ENCODE measurements at regions not wholly inside any gene's neighbourhood (a gene's known extent, or its start where the extent isn't known, plus 50 kb on each side); places are given as distances from the start of the nearest gene placed in this dataset.
"Not testable (repeated sequence)": the region's sequence is repeated elsewhere in the genome, so short reads cannot be mapped to it uniquely, and the experiment has no call there.

GRCh38 chr6:19603721-19604120, 233.4 kb upstream of the ID4 start:
- Mint-ChIP-seq H3K36me3 (ENCODE audit: low read depth) (no peaks in the 10 kb centered on the region), H3K9me3 (peaks cover 4% of the 10 kb centered on the region), H3K4me3 (no peak overlapping the region), H3K27me3 (no peaks in the 10 kb centered on the region), H3K4me1 (ENCODE audit: low read depth) (no peaks in the 10 kb centered on the region), H3K27ac (no peak overlapping the region)
- no peak for DNase-seq

DNA sequence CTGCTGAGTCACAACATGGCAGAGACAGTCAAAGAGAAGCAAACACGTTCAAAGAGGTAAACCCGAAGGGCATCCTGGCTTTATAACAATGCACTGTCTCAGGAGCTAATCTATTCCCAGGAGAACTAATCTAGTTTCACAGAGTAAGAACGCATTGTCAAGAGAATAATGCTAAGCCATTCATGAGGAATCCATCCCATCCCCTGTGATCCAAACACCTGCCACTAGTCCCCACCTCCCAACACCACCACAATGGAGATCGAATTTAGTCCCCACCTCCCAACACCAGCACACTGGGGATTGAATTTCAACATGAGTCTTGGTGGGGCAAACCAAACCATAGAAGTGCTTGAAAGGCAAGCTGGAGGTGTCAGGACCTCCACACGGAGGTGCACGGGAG, 231.5 kb upstream of the ID4 start:
- H3K27me3 Mint-ChIP-seq, result no peaks in the 10 kb centered on the region
- H3K9me3 Mint-ChIP-seq, result peaks cover 4% of the 10 kb centered on the region
- no peaks in the 10 kb centered on the region for H3K36me3 Mint-ChIP-seq (ENCODE audit: low read depth)
- DNase-seq, result no peak
- H3K4me1 Mint-ChIP-seq (ENCODE audit: low read depth), result no peaks in the 10 kb centered on the region
- no peak overlapping the region for H3K4me3 Mint-ChIP-seq
- no peak overlapping the region for H3K27ac Mint-ChIP-seq

DNA sequence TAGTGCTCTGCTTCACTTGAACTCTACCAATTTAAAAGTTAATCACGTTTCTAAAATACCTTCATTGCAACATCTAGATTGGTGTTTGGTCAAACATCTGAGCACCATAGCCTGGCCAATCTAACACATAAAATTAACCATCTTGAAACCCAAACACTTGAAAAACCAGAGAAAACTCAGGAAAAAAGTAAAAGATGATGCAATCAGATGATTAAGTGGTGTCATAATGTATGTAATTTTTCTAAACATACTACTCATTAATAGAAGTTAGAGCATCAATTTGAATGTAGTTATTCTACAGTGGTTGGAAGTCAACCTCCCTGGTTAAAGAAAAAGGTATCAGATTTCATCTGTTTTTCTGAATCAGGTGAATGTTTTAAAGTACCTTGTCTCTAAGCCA, 228.6 kb upstream of the ID4 start:
- Mint-ChIP-seq H3K27me3 (no peaks in the 10 kb centered on the region), H3K4me1 (ENCODE audit: low read depth) (no peaks in the 10 kb centered on the region), H3K27ac (no peak overlapping the region), H3K36me3 (ENCODE audit: low read depth) (no peaks in the 10 kb centered on the region), H3K9me3 (peaks cover 9% of the 10 kb centered on the region), H3K4me3 (no peak overlapping the region)
- DNase-seq, result no peak

DNA sequence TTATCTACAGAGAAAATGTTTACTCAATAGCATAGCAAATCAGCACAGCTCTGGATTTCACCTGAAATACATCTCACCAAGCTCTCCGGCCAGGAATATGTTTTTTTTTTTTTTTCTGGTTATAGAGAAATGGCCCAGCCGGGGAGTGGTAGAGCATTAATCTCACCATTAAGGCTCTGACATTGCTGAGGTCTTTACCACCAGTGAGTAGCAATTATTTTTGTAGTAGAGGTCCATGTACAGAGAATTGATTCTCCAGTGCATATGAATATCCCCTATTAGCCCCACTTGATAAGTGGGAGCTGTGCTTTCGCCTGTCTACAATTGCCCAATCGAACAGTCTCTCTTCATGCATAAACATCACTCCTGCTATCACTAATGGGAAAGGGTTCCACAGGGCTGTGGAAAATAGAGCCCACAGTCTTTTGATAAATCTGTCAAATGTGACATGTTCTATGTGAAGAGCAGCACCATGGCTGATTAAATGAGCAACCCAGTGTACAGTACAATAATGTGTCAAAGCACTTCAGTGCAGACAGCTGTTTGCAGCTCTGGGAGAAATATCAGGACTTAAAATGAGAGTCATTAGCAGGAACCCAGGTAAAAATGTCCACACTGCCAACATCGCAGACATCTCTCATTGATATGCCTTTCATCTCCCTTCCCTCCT, 227.1 kb upstream of the ID4 start:
- Mint-ChIP-seq H3K4me1 (ENCODE audit: low read depth) (no peaks in the 10 kb centered on the region), H3K27me3 (no peaks in the 10 kb centered on the region), H3K27ac (no peak overlapping the region), H3K4me3 (no peak overlapping the region), H3K36me3 (ENCODE audit: low read depth) (no peaks in the 10 kb centered on the region), H3K9me3 (peaks cover 5% of the 10 kb centered on the region)
- DNase-seq, result no peak

GRCh38 chr6:19612672-19613466, 224.3 kb upstream of the ID4 start:
- not testable (repeated sequence) for DNase-seq; H3K27me3 Mint-ChIP-seq; H3K36me3 Mint-ChIP-seq (ENCODE audit: low read depth); H3K27ac Mint-ChIP-seq; H3K4me1 Mint-ChIP-seq (ENCODE audit: low read depth); H3K4me3 Mint-ChIP-seq
- peaks cover 17% of the 10 kb centered on the region for H3K9me3 Mint-ChIP-seq

GRCh38 chr6:19613678-19614077, 223.5 kb upstream of the ID4 start:
- no peak overlapping the region for H3K4me3 Mint-ChIP-seq
- H3K9me3 Mint-ChIP-seq, result peaks cover 17% of the 10 kb centered on the region
- H3K36me3 Mint-ChIP-seq (ENCODE audit: low read depth), result no peaks in the 10 kb centered on the region
- DNase-seq, result no peak
- H3K27ac Mint-ChIP-seq, result no peak overlapping the region
- H3K4me1 Mint-ChIP-seq (ENCODE audit: low read depth), result no peaks in the 10 kb centered on the region
- no peaks in the 10 kb centered on the region for H3K27me3 Mint-ChIP-seq

DNA sequence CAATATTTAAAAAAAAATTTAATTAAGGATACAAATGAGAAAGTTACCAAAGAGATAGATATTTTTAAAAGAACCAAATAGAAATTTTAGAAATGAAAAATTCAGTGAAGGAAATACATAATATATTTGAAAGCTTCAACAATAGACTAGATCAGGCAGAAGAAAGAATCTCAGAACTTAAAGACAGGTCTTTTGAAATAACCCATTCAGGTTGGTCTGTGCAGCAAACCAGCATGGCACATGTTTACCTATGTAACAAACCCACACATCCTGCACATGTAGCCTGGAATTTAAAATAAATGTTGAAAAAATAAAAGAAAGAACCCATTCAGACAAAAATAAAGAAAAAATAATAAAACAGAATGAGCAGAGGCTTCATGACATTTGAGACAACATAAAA, 221.1 kb upstream of the ID4 start:
- Mint-ChIP-seq H3K9me3 (peaks cover 17% of the 10 kb centered on the region), H3K4me3 (no peak overlapping the region), H3K36me3 (ENCODE audit: low read depth) (no peaks in the 10 kb centered on the region), H3K27ac (no peak overlapping the region), H3K4me1 (ENCODE audit: low read depth) (no peaks in the 10 kb centered on the region), H3K27me3 (no peaks in the 10 kb centered on the region)
- no peak for DNase-seq

- H3K27me3 Mint-ChIP-seq, result no peaks in the 10 kb centered on the region
- H3K9me3 Mint-ChIP-seq, result no peaks in the 10 kb centered on the region
- no peaks in the 10 kb centered on the region for H3K36me3 Mint-ChIP-seq (ENCODE audit: low read depth)
Measured at GRCh38 chr6:19632230-19632629, 204.9 kb upstream of the ID4 start.

DNA sequence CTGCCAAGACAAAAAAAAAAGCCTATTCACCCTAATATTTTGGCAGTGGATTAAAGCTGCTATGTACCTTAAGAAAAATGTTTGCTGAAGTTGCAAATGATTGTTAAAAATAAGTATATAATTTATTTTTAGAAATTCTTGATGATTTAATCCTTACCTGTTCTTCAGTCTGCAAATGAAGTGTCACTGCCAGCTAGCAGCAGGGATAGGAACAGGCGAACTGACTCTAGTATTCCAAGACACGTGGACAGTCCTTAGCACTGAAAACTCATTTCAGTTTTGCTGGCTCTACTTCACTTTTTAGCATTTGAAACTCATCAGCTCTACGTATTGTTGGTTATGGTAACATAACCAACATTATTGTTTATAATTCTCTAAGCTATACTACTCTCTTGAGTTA, 204.4 kb upstream of the ID4 start:
- H3K27me3 Mint-ChIP-seq, result no peaks in the 10 kb centered on the region
- DNase-seq, result no peak
- no peaks in the 10 kb centered on the region for H3K4me1 Mint-ChIP-seq (ENCODE audit: low read depth)
- H3K27ac Mint-ChIP-seq, result no peak overlapping the region
- H3K36me3 Mint-ChIP-seq (ENCODE audit: low read depth), result no peaks in the 10 kb centered on the region
- H3K4me3 Mint-ChIP-seq, result no peak overlapping the region
- peaks cover under 1% of the 10 kb centered on the region for H3K9me3 Mint-ChIP-seq

More at GRCh38 chr6:19632230-19632629, 204.9 kb upstream of the ID4 start:
- Mint-ChIP-seq H3K4me3 (no peak overlapping the region), H3K27ac (no peak overlapping the region), H3K4me1 (ENCODE audit: low read depth) (no peaks in the 10 kb centered on the region)
- no peak for DNase-seq

DNA sequence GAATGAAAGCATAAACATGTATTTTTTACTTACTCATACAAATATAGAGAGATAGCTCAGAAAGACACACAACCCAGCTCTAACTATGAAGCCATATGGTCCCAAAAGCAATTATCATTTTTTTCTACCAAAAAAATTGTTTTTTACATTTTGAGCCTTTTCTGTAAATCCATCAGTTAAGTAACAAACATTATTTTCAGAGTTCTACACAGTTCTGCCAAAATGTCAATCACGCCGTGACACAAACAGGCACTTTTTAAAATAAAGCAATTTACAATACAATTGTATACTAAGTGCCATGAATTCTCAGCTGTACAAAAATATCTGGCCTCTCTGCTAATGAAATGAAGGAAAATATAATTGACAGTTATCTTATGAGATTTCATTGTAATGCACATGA, 201.4 kb upstream of the ID4 start:
- no peak for DNase-seq
- Mint-ChIP-seq H3K4me1 (ENCODE audit: low read depth) (no peaks in the 10 kb centered on the region), H3K27ac (no peak overlapping the region), H3K36me3 (ENCODE audit: low read depth) (no peaks in the 10 kb centered on the region), H3K4me3 (no peak overlapping the region), H3K27me3 (no peaks in the 10 kb centered on the region), H3K9me3 (peaks cover 8% of the 10 kb centered on the region)

DNA sequence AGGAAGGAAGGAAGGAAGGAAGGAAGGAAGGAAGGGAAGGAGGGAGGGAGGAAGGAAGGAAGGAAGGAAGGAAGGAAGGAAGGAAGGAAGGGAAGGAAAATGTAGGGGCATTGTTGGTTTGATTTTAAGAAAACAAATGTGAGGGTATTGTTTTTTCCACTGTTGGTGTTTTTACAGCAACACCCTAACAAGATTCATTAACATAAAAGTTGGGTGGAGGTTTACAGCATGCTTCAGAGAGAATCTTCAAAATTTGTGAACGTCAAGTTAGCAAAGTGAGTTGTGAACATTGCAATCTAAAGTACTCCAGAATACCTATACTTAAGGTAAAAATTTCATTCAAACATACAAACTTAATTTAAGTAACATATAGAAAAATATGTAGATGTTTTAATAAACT, 200.2 kb upstream of the ID4 start:
- Mint-ChIP-seq H3K36me3 (ENCODE audit: low read depth) (no peaks in the 10 kb centered on the region), H3K4me1 (ENCODE audit: low read depth) (no peaks in the 10 kb centered on the region), H3K9me3 (peaks cover 10% of the 10 kb centered on the region), H3K27ac (no peak overlapping the region), H3K4me3 (no peak overlapping the region), H3K27me3 (no peaks in the 10 kb centered on the region)
- no peak for DNase-seq

GRCh38 chr6:19638931-19639330, 198.2 kb upstream of the ID4 start:
- Mint-ChIP-seq H3K27me3 (no peaks in the 10 kb centered on the region), H3K4me1 (ENCODE audit: low read depth) (no peaks in the 10 kb centered on the region), H3K9me3 (peaks cover 10% of the 10 kb centered on the region), H3K36me3 (ENCODE audit: low read depth) (no peaks in the 10 kb centered on the region), H3K27ac (no peak overlapping the region), H3K4me3 (no peak overlapping the region)
- no peak for DNase-seq

GRCh38 chr6:19643287-19643686, 193.9 kb upstream of the ID4 start:
- Mint-ChIP-seq H3K36me3 (ENCODE audit: low read depth) (no peaks in the 10 kb centered on the region), H3K4me3 (no peak overlapping the region), H3K27me3 (no peaks in the 10 kb centered on the region), H3K4me1 (ENCODE audit: low read depth) (no peaks in the 10 kb centered on the region), H3K9me3 (peaks cover 10% of the 10 kb centered on the region), H3K27ac (no peak overlapping the region)
- no peak for DNase-seq

DNA sequence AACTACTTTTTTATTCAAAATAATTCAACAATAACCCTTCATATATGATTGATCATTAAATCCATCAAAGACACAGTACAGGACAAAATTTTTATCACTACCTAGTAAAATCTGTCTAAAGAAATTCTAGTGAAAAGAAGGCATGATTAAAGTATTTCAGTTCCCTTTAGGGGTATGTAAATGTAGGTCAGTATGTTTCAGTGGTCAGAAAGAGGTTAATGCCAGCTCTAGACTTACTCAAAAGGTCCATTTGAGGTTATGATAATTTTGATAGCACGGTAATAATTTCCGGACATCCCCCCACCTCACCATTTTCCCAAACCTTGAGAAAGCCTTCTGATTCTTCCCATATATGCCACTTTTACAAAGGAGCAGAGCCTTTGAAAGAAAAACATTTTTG, 193.5 kb upstream of the ID4 start:
- no peak overlapping the region for H3K27ac Mint-ChIP-seq
- H3K9me3 Mint-ChIP-seq, result peaks cover 9% of the 10 kb centered on the region
- DNase-seq, result no peak
- no peaks in the 10 kb centered on the region for H3K36me3 Mint-ChIP-seq (ENCODE audit: low read depth)
- H3K27me3 Mint-ChIP-seq, result no peaks in the 10 kb centered on the region
- H3K4me3 Mint-ChIP-seq, result no peak overlapping the region
- H3K4me1 Mint-ChIP-seq (ENCODE audit: low read depth), result no peaks in the 10 kb centered on the region

DNA sequence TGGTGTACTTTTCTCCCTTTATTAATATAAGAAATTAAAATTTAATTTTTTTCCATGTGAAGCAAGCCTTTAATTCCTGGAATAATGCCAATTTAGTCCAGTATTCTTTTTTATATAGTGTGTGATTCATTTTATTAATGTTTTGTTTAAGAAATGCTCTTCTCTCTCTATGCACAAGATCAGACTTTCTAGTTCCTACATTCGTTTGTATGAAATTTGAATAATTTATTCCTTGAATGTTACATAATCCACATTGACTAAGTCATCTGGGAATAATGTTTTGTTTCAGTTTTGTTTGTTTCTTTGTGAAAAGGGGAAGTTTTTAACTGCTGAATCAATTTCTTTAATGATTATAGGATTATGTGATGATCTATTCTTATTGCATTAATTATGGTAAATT, 181.4 kb upstream of the ID4 start:
- Mint-ChIP-seq H3K27me3 (no peaks in the 10 kb centered on the region), H3K4me1 (ENCODE audit: low read depth) (no peaks in the 10 kb centered on the region), H3K4me3 (no peak overlapping the region), H3K36me3 (ENCODE audit: low read depth) (no peaks in the 10 kb centered on the region), H3K27ac (no peak overlapping the region), H3K9me3 (peaks cover 3% of the 10 kb centered on the region)
- DNase-seq, result no peak
